ENCODE measurements at regions not wholly inside any gene's neighbourhood (a gene's known extent, or its start where the extent isn't known, plus 50 kb on each side); places are given as distances from the start of the nearest gene placed in this dataset.

DNA sequence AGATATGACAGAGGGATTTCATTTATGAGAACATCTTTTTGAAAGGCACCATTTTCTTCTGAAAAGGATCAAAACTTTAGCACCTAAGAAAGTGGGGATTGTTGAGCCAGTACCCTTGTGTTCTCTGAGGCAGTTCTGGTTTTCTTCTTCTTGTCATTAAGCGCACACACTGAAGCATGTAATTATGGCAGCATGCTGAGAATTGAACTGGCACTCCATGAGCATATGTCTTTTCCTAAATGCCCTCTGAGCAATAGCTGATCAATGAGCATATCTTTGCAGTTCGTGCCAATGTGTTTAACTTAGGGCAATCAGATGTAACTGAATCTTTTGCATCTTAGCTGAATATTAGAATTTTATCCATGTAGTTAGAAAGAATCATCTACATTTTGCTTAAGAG is 53.9 kb upstream of the VGLL3 start:
- H3F3A ChIP-seq (replicated peaks; ENCODE audit: insufficient read depth), result no peaks in the 10 kb centered on the region
- CTCF ChIA-PET, result no interaction called here
- no peak overlapping the region for H2AFZ ChIP-seq (ENCODE audit: low read depth)
- H4K20me1 ChIP-seq (ENCODE audit: insufficient read depth), result no peaks in the 10 kb centered on the region
- DNase-seq, result no peak
- H3K4me3 ChIP-seq (ENCODE audit: low read depth in 2 of 2, low read length in 1 of 2), result no peak overlapping the region
- 4% methylated on average over 2 of the region's 2 CpGs for WGBS (ENCODE audit: low lambda C conversion rate)
- H3K27me3 ChIP-seq (ENCODE audit: insufficient read depth), result no peaks in the 10 kb centered on the region; the same call in 1 of the 2 replicates
- no peak for TF ChIP-seq RCOR1 (IDR thresholded peaks at IDR 0.05; ENCODE audit: low read length)
- TF ChIP-seq FOXM1 (IDR thresholded peaks at IDR 0.05; ENCODE audit: low read depth), result no peak
- no peak for TF ChIP-seq FOSL2 (IDR thresholded peaks at IDR 0.05; ENCODE audit: borderline replicate concordance, low read depth)
- TF ChIP-seq MEF2A (IDR thresholded peaks at IDR 0.05; ENCODE audit: borderline replicate concordance, low read depth), result no peak
- TF ChIP-seq, protein P1, sequence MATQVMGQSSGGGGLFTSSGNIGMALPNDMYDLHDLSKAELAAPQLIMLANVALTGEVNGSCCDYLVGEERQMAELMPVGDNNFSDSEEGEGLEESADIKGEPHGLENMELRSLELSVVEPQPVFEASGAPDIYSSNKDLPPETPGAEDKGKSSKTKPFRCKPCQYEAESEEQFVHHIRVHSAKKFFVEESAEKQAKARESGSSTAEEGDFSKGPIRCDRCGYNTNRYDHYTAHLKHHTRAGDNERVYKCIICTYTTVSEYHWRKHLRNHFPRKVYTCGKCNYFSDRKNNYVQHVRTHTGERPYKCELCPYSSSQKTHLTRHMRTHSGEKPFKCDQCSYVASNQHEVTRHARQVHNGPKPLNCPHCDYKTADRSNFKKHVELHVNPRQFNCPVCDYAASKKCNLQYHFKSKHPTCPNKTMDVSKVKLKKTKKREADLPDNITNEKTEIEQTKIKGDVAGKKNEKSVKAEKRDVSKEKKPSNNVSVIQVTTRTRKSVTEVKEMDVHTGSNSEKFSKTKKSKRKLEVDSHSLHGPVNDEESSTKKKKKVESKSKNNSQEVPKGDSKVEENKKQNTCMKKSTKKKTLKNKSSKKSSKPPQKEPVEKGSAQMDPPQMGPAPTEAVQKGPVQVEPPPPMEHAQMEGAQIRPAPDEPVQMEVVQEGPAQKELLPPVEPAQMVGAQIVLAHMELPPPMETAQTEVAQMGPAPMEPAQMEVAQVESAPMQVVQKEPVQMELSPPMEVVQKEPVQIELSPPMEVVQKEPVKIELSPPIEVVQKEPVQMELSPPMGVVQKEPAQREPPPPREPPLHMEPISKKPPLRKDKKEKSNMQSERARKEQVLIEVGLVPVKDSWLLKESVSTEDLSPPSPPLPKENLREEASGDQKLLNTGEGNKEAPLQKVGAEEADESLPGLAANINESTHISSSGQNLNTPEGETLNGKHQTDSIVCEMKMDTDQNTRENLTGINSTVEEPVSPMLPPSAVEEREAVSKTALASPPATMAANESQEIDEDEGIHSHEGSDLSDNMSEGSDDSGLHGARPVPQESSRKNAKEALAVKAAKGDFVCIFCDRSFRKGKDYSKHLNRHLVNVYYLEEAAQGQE (IDR thresholded peaks at IDR 0.05; ENCODE audit: low read depth, low read length), result no peak
- TF ChIP-seq JUND (IDR thresholded peaks at IDR 0.05), result no peak
- no peak for TF ChIP-seq TCF12 (IDR thresholded peaks at IDR 0.05)
- no peak for TF ChIP-seq RFX5 (IDR thresholded peaks at IDR 0.05; ENCODE audit: low read length)
- TF ChIP-seq SMC3 (IDR thresholded peaks at IDR 0.05; ENCODE audit: low read depth, low read length), result no peak
- TF ChIP-seq, protein P2, sequence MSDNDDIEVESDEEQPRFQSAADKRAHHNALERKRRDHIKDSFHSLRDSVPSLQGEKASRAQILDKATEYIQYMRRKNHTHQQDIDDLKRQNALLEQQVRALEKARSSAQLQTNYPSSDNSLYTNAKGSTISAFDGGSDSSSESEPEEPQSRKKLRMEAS (IDR thresholded peaks at IDR 0.05; ENCODE audit: low read depth), result no peak
- no peak for TF ChIP-seq EZH2phosphoT487 (IDR thresholded peaks at IDR 0.05; ENCODE audit: borderline replicate concordance, low read depth)
- H3K9me2 ChIP-seq, result no peaks in the 10 kb centered on the region
- POLR2A ChIA-PET, result no interaction called here
- H3K9me3 ChIP-seq, result no peaks in the 10 kb centered on the region
- H3K4me2 ChIP-seq, result no peak overlapping the region
- H3K79me2 ChIP-seq (ENCODE audit: insufficient read depth), result no peaks in the 10 kb centered on the region
- H3K27ac ChIP-seq (ENCODE audit: low read depth in 2 of 2, low read length in 1 of 2), result no peak overlapping the region
- H3K36me3 ChIP-seq (replicated peaks in 1 of 2; ENCODE audit: control insufficient read depth in 1 of 2, insufficient read depth in 2 of 2, low read length in 1 of 2), result no peaks in the 10 kb centered on the region
- H3K9ac ChIP-seq, result no peak overlapping the region
- no peaks in the 10 kb centered on the region for H3K4me1 ChIP-seq (ENCODE audit: control insufficient read depth in 1 of 2, insufficient read depth in 2 of 2, low read depth in 1 of 2, low read length in 1 of 2)

DNA sequence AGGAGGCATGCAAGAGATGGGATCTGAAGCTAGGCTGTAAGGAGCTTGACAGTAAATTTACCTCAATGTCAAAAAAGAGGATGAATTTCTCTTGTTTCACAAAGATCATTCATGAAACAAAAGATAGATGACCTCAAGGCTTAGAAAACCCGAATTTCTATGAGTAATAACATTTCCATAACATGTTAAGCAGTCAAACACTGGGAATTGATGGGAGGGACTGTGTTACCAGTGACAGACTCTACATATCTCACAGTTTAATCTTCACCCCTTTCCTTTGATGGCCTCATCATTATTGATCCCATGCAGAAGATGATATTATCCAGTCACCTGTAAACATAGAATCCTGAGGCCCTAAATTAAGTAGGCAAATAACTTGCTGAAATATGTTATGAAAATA is 53.5 kb upstream of the VGLL3 start:
- H3K27me3 ChIP-seq (ENCODE audit: insufficient read depth), result no peaks in the 10 kb centered on the region; the same call in 1 of the 2 replicates
- H3K79me2 ChIP-seq (ENCODE audit: insufficient read depth), result no peaks in the 10 kb centered on the region
- no peak overlapping the region for H3K4me3 ChIP-seq (ENCODE audit: low read depth in 2 of 2, low read length in 1 of 2)
- WGBS (ENCODE audit: low lambda C conversion rate), result 0% methylated on average over 1 of the region's 1 CpG
- no peaks in the 10 kb centered on the region for H3F3A ChIP-seq (replicated peaks; ENCODE audit: insufficient read depth)
- H3K27ac ChIP-seq (ENCODE audit: low read depth in 2 of 2, low read length in 1 of 2), result no peak overlapping the region
- H2AFZ ChIP-seq (ENCODE audit: low read depth), result no peak overlapping the region
- no peaks in the 10 kb centered on the region for H3K9me3 ChIP-seq
- H3K9ac ChIP-seq, result no peak overlapping the region
- no peak for DNase-seq
- H3K9me2 ChIP-seq, result no peaks in the 10 kb centered on the region
- ChIA-PET CTCF (no interaction called here), POLR2A (no interaction called here)
- H3K4me2 ChIP-seq, result no peak overlapping the region
- H4K20me1 ChIP-seq (ENCODE audit: insufficient read depth), result no peaks in the 10 kb centered on the region
- H3K36me3 ChIP-seq (replicated peaks in 1 of 2; ENCODE audit: control insufficient read depth in 1 of 2, insufficient read depth in 2 of 2, low read length in 1 of 2), result no peaks in the 10 kb centered on the region
- H3K4me1 ChIP-seq (ENCODE audit: control insufficient read depth in 1 of 2, insufficient read depth in 2 of 2, low read depth in 1 of 2, low read length in 1 of 2), result no peaks in the 10 kb centered on the region
- TF ChIP-seq, protein P3, sequence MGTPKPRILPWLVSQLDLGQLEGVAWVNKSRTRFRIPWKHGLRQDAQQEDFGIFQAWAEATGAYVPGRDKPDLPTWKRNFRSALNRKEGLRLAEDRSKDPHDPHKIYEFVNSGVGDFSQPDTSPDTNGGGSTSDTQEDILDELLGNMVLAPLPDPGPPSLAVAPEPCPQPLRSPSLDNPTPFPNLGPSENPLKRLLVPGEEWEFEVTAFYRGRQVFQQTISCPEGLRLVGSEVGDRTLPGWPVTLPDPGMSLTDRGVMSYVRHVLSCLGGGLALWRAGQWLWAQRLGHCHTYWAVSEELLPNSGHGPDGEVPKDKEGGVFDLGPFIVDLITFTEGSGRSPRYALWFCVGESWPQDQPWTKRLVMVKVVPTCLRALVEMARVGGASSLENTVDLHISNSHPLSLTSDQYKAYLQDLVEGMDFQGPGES (IDR thresholded peaks at IDR 0.05; ENCODE audit: low read depth, low read length), result no peak
- no peak for TF ChIP-seq EP300 (IDR thresholded peaks at IDR 0.05; ENCODE audit: borderline replicate concordance in 1 of 2, low read depth in 1 of 2, low read length in 1 of 2)
- no peak for TF ChIP-seq TEAD4 (IDR thresholded peaks at IDR 0.05; ENCODE audit: borderline replicate concordance, insufficient read depth)
- TF ChIP-seq, protein P2 (IDR thresholded peaks at IDR 0.05; ENCODE audit: low read depth), result no peak
- TF ChIP-seq FOXJ3 (CRISPR knock-in tag; IDR thresholded peaks at IDR 0.05), result no peak
- no peak for TF ChIP-seq RCOR1 (IDR thresholded peaks at IDR 0.05; ENCODE audit: low read length)
- TF ChIP-seq, protein P4, sequence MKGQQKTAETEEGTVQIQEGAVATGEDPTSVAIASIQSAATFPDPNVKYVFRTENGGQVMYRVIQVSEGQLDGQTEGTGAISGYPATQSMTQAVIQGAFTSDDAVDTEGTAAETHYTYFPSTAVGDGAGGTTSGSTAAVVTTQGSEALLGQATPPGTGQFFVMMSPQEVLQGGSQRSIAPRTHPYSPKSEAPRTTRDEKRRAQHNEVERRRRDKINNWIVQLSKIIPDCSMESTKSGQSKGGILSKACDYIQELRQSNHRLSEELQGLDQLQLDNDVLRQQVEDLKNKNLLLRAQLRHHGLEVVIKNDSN (IDR thresholded peaks at IDR 0.05; ENCODE audit: borderline replicate concordance, low read depth), result no peak
- no peak for TF ChIP-seq ELF1 (IDR thresholded peaks at IDR 0.05)
- TF ChIP-seq MEF2A (IDR thresholded peaks at IDR 0.05; ENCODE audit: borderline replicate concordance, low read depth), result no peak
- no peak for TF ChIP-seq CHD2 (IDR thresholded peaks at IDR 0.05; ENCODE audit: low read length, partially characterized antibody)
- TF ChIP-seq SMC3 (IDR thresholded peaks at IDR 0.05; ENCODE audit: low read depth, low read length), result no peak
- TF ChIP-seq TAF1 (IDR thresholded peaks at IDR 0.05; ENCODE audit: borderline replicate concordance, low read depth, low read length), result no peak
- TF ChIP-seq, protein P5, sequence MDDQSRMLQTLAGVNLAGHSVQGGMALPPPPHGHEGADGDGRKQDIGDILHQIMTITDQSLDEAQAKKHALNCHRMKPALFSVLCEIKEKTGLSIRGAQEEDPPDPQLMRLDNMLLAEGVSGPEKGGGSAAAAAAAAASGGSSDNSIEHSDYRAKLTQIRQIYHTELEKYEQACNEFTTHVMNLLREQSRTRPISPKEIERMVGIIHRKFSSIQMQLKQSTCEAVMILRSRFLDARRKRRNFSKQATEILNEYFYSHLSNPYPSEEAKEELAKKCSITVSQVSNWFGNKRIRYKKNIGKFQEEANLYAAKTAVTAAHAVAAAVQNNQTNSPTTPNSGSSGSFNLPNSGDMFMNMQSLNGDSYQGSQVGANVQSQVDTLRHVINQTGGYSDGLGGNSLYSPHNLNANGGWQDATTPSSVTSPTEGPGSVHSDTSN (IDR thresholded peaks at IDR 0.05), result no peak
- no peak for TF ChIP-seq SIN3A (IDR thresholded peaks at IDR 0.05; ENCODE audit: borderline replicate concordance, low read depth, low read length)
- TF ChIP-seq EZH2phosphoT487 (IDR thresholded peaks at IDR 0.05; ENCODE audit: borderline replicate concordance, low read depth), result no peak

Data from SK-N-SH (cell line).